ENCODE measurements at regions not wholly inside any gene's neighbourhood (a gene's known extent, or its start where the extent isn't known, plus 50 kb on each side); places are given as distances from the start of the nearest gene placed in this dataset.

- TF ChIP-seq CTCF (IDR thresholded peaks at IDR 0.05) (no peak), POLR2A (IDR thresholded peaks at IDR 0.05) (no peak)
- no peak for DNase-seq (ENCODE audit: low spot score in 2 of 2)
- 94 to 98% methylated on average over 8 of the region's 8 CpGs for WGBS, 2 donors
- intact Hi-C loops (cut with DNase I; ENCODE audit: low total_unique reads): no loop called here
- no peak overlapping the region for H3K4me3 ChIP-seq (ENCODE audit: low read depth, poor library complexity, severe bottlenecking)
These were observed 99.1 kb downstream of the ZNF608 start for GRCh38 chr5:124647352-124647751.

GRCh38 chr5:124645396-124645795 lies 101.0 kb downstream of the ZNF608 start:
- 93 to 96% methylated on average over 3 of the region's 3 CpGs for WGBS, 2 donors
- intact Hi-C loops (cut with DNase I; ENCODE audit: low total_unique reads): no loop called here
- H3K4me3 ChIP-seq (ENCODE audit: low read depth, poor library complexity, severe bottlenecking): no peak overlapping the region
- no peak for DNase-seq (ENCODE audit: low spot score in 2 of 2)
- TF ChIP-seq CTCF (IDR thresholded peaks at IDR 0.05) (no peak), POLR2A (IDR thresholded peaks at IDR 0.05) (no peak)

- H3K4me3 ChIP-seq (ENCODE audit: low read depth, poor library complexity, severe bottlenecking): no peak overlapping the region
- WGBS, 2 donors: 75 to 83% methylated on average over 1 of the region's 1 CpG
- TF ChIP-seq POLR2A (IDR thresholded peaks at IDR 0.05) (no peak), CTCF (IDR thresholded peaks at IDR 0.05) (no peak)
- no peak for DNase-seq (ENCODE audit: low spot score in 2 of 2)
- intact Hi-C loops (cut with DNase I; ENCODE audit: low total_unique reads): no loop called here
These were observed 101.9 kb downstream of the ZNF608 start for GRCh38 chr5:124644582-124644981.

GRCh38 chr5:124644138-124644537 lies 102.3 kb downstream of the ZNF608 start:
- no peak for TF ChIP-seq CTCF (IDR thresholded peaks at IDR 0.05)
- TF ChIP-seq POLR2A (IDR thresholded peaks at IDR 0.05): no peak
- 96% methylated on average over 9 of the region's 9 CpGs for WGBS, 2 donors
- intact Hi-C loops (cut with DNase I; ENCODE audit: low total_unique reads): no loop called here

GRCh38 chr5:124643336-124643735 lies 103.1 kb downstream of the ZNF608 start:
- 96 to 98% methylated on average over 7 of the region's 7 CpGs for WGBS, 2 donors
- no peak for TF ChIP-seq POLR2A (IDR thresholded peaks at IDR 0.05)
- TF ChIP-seq CTCF (IDR thresholded peaks at IDR 0.05): no peak
- no peak overlapping the region for H3K4me3 ChIP-seq (ENCODE audit: low read depth, poor library complexity, severe bottlenecking)
- no peak for DNase-seq (ENCODE audit: low spot score in 2 of 2)
- intact Hi-C loops (cut with DNase I; ENCODE audit: low total_unique reads): no loop called here

More at GRCh38 chr5:124644138-124644537, 102.3 kb downstream of the ZNF608 start:
- DNase-seq (ENCODE audit: low spot score in 2 of 2): no peak
- no peak overlapping the region for H3K4me3 ChIP-seq (ENCODE audit: low read depth, poor library complexity, severe bottlenecking)

- intact Hi-C loops (cut with DNase I; ENCODE audit: low total_unique reads): no loop called here
- DNase-seq (ENCODE audit: low spot score in 2 of 2): no peak
- H3K4me3 ChIP-seq (ENCODE audit: low read depth, poor library complexity, severe bottlenecking): no peak overlapping the region
- TF ChIP-seq CTCF (IDR thresholded peaks at IDR 0.05) (no peak), POLR2A (IDR thresholded peaks at IDR 0.05) (no peak)
- 96 to 100% methylated on average over 2 of the region's 2 CpGs for WGBS, 2 donors
These were observed 104.3 kb downstream of the ZNF608 start for GRCh38 chr5:124642151-124642550.

Data from lower leg skin (tissue), 4 donors.